PC-9 (cell line): ENCODE measurements at regions not wholly inside any gene's neighbourhood (a gene's known extent, or its start where the extent isn't known, plus 50 kb on each side); places are given as distances from the start of the nearest gene placed in this dataset.

Source experiments
- BruUV-seq: library from RNA; stranded (reverse); fragments of 400-500 nt; replicated peaks from 2 replicates; lab custom pipeline; 2021; lab: Mats Ljungman, UMichigan
- CTCF ChIA-PET: fragments of 300-600 bp; sonication (Branson Sonifier 250); formaldehyde crosslinking; loops from one replicate; lab custom pipeline; 2022; ENCODE audit warnings: antibody characterized with exemption; lab: Charles Lee
- POLR2A ChIA-PET: fragments of 300-600 bp; sonication (Branson Sonifier 250); formaldehyde crosslinking; loops from one replicate; lab custom pipeline; 2022; ENCODE audit warnings: antibody characterized with exemption; ENCODE audit not compliant: unreplicated experiment; lab: Charles Lee
- DNase-seq, 2 experiments: peaks; one replicate each; pipeline versions ENCODE4 v3.0.0 to v3.0.0-alpha.2; 2015 to 2022; ENCODE audit warnings: mixed read lengths in 1 of 2
- H2AFZ ChIP-seq: fragments of 200-600 bp; sonication (generic); 2 replicates; pipeline ENCODE4 v1.8.1; 2017; ENCODE audit warnings: antibody characterized with exemption
- H3F3A ChIP-seq: fragments of 200-600 bp; sonication (generic); 2 replicates; pipeline ENCODE4 v1.8.1; 2017; ENCODE audit warnings: antibody characterized with exemption, mild to moderate bottlenecking, low read depth; ENCODE audit not compliant: insufficient read depth
- H3K27ac ChIP-seq: fragments of 200-600 bp; sonication (generic); 2 replicates; pipeline ENCODE4 v1.6.1; 2016; ENCODE audit warnings: mixed run types
- H3K27me3 ChIP-seq: fragments of 200-600 bp; sonication (generic); 2 replicates; pipeline ENCODE4 v1.6.1; 2016; ENCODE audit warnings: low read depth, mixed run types; ENCODE audit not compliant: insufficient read depth
- H3K36me3 ChIP-seq: fragments of 200-600 bp; sonication (generic); 2 replicates; pipeline ENCODE4 v1.6.1; 2016; ENCODE audit warnings: low read depth, mixed run types
- H3K4me1 ChIP-seq: fragments of 200-600 bp; sonication (generic); replicated peaks from 2 replicates; pipeline ENCODE4 v1.6.1; 2016; ENCODE audit warnings: mixed run types; ENCODE audit not compliant: insufficient read depth
- H3K4me2 ChIP-seq: fragments of 200-600 bp; sonication (generic); 2 replicates; pipeline ENCODE4 v1.6.1; 2017; ENCODE audit warnings: mixed run types
- H3K4me3 ChIP-seq: fragments of 200-600 bp; sonication (generic); 2 replicates; pipeline ENCODE4 v1.6.1; 2016; ENCODE audit warnings: mixed run types
- H3K79me2 ChIP-seq: fragments of 200-600 bp; sonication (generic); 2 replicates; pipeline ENCODE4 v1.6.1; 2017; ENCODE audit warnings: low read depth, mixed run types
- H3K9me2 ChIP-seq: fragments of 200-600 bp; sonication (generic); 2 replicates; pipeline ENCODE4 v1.8.1; 2017; ENCODE audit warnings: mild to moderate bottlenecking; ENCODE audit not compliant: insufficient read depth
- H3K9me3 ChIP-seq: fragments of 200-600 bp; sonication (generic); 2 replicates; pipeline ENCODE4 v1.8.1; 2016; ENCODE audit warnings: low read depth; ENCODE audit not compliant: insufficient read depth
- H4K20me1 ChIP-seq: fragments of 200-600 bp; sonication (generic); 2 replicates; pipeline ENCODE4 v1.8.1; 2017; ENCODE audit not compliant: insufficient read depth
- CTCF ChIP-seq: fragments of 200-600 bp; sonication (generic); conservative IDR thresholded peaks from 2 replicates; pipeline ENCODE4 v1.6.1; 2017; ENCODE audit warnings: mixed run types, antibody characterized with exemption, mild to moderate bottlenecking, moderate library complexity
- EZH2 ChIP-seq: fragments of 200-600 bp; sonication (generic); IDR thresholded peaks from 2 replicates; pipeline ENCODE4 v1.8.0; 2017; ENCODE audit warnings: antibody characterized with exemption, low read depth
- intact Hi-C: fragments of 100-400 bp; cut with micrococcal nuclease; formaldehyde crosslinking; loops from one replicate; pipeline ENCODE4 v1.10.0; 2022; ENCODE audit not compliant: unreplicated experiment

- no peak overlapping the region for H3K27ac ChIP-seq
- no peaks in the 10 kb centered on the region for H3F3A ChIP-seq
- no peaks in the 10 kb centered on the region for H3K4me1 ChIP-seq
- no peaks in the 10 kb centered on the region; the same call in 1 of the 2 replicates for H3K9me2 ChIP-seq
- H3K36me3 ChIP-seq, result no peaks in the 10 kb centered on the region
- intact Hi-C loops, result no loop called here
- BruUV-seq, result no TSS peak
- no peaks in the 10 kb centered on the region for H3K9me3 ChIP-seq
- no peaks in the 10 kb centered on the region for H3K79me2 ChIP-seq
- ChIA-PET CTCF (no interaction called here), POLR2A (no interaction called here)
- no peaks in the 10 kb centered on the region for H4K20me1 ChIP-seq
- no peak overlapping the region for H3K4me3 ChIP-seq
- H3K4me2 ChIP-seq, result no peak overlapping the region
- no peak for DNase-seq
- TF ChIP-seq CTCF, result no peak
- TF ChIP-seq EZH2, result no peak
- H2AFZ ChIP-seq, result no peak overlapping the region
- H3K27me3 ChIP-seq, result no peaks in the 10 kb centered on the region
Observed at GRCh38 chr18:71293322-71293721, 1004.5 kb downstream of the SOCS6 start.

DNA sequence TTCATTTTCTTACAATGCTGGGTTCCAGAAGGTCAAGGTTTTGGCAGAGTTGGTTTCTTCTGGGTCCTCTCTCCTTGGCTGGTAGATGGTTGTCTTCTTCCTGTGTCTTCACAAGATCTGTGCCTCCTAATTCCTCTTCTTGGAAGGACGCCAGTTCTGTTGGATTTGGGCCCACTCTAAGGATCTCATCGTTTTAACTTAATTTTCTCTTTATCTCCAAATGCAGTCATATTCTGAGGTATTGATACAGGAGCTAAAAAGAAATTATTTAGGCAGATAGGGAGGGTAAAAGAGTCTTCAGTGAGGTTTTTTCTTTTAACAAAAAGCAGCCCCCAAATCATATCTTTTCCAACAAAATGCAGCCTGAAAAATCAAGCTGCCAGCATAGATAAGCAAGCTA, 998.4 kb downstream of the SOCS6 start:
- Histone ChIP-seq H3K4me1 (no peaks in the 10 kb centered on the region), H3F3A (no peaks in the 10 kb centered on the region), H3K79me2 (no peaks in the 10 kb centered on the region), H3K4me2 (no peak overlapping the region), H3K27me3 (no peaks in the 10 kb centered on the region), H3K9me3 (no peaks in the 10 kb centered on the region), H2AFZ (no peak overlapping the region), H3K27ac (no peak overlapping the region), H4K20me1 (no peaks in the 10 kb centered on the region), H3K36me3 (no peaks in the 10 kb centered on the region), H3K9me2 (no peaks in the 10 kb centered on the region; the same call in 1 of the 2 replicates), H3K4me3 (no peak overlapping the region)
- CTCF ChIA-PET, result no interaction called here
- POLR2A ChIA-PET, result no interaction called here
- BruUV-seq, result no TSS peak
- TF ChIP-seq EZH2 (no peak), CTCF (no peak)
- DNase-seq, result no peak
- intact Hi-C loops, result no loop called here

DNA sequence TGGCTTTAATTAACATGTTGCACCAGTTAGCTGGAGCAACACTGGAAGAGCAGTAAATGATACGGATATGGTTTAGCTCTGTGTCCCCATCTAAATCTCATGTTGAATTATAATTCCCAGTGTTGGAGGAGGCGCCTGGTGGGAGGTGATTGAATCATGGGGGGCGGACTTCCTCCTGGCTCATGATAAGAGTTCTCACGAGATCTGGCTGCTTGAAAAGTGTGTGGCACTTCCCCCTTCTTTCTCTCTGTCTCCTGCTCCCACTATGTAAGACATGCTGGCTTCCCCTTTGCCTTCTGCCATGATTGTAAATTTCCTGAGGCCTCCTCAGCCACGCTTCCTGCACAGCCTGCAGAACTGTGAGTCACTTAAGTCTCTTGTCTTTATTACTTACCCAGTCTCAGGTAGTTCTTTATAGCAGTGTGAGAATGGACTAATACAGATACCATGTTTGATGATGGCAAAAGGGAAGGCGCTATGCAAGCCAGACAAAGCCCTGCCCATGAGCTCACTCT, 963.6 kb downstream of the SOCS6 start:
- Histone ChIP-seq H3F3A (no peaks in the 10 kb centered on the region), H3K36me3 (no peaks in the 10 kb centered on the region), H3K4me3 (no peak overlapping the region), H3K4me2 (no peak overlapping the region), H3K27me3 (no peaks in the 10 kb centered on the region), H4K20me1 (no peaks in the 10 kb centered on the region; the same call in 1 of the 2 replicates), H3K9me3 (no peaks in the 10 kb centered on the region), H2AFZ (no peak overlapping the region), H3K9me2 (peaks cover 3% of the 10 kb centered on the region; the same call in 1 of the 2 replicates), H3K79me2 (no peaks in the 10 kb centered on the region), H3K4me1 (no peaks in the 10 kb centered on the region), H3K27ac (no peak overlapping the region)
- intact Hi-C loops, result no loop called here
- no peak for TF ChIP-seq EZH2
- TF ChIP-seq CTCF, result no peak
- no peak for DNase-seq
- ChIA-PET CTCF (no interaction called here), POLR2A (no interaction called here)
- BruUV-seq, result no TSS peak
